ENCODE measurements at regions not wholly inside any gene's neighbourhood (a gene's known extent, or its start where the extent isn't known, plus 50 kb on each side); places are given as distances from the start of the nearest gene placed in this dataset.

DNA sequence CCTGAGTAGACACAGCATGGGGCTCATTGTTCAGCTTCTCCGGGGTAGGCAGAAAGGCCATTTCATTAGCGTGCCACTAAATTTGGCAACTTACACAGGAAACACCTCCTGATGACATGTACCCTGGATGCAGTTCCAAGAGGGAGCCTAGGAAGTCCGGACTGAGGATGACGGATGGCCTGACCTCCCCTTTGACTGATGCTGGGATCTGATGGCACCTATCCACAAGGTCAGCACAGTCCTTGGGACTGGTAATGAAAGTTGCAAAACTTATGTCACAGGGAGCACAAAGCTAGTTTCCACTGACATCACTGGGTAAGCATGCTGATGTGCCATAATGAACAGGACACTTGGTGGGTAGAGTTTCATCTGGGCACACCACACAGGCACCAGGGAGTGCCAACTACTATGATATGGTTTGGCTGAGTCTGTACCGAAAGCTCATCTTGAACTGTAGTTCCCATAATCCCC is 126.7 kb upstream of the ARL4C start:
- no peaks in the 10 kb centered on the region for H3K9me3 ChIP-seq (ENCODE audit: low read length)
- H3K4me1 ChIP-seq (ENCODE audit: insufficient read depth, low read length): peaks cover 13% of the 10 kb centered on the region
- no peak overlapping the region for H3K4me3 ChIP-seq (ENCODE audit: low read length)
- H3K36me3 ChIP-seq (ENCODE audit: insufficient read depth, low read length): no peaks in the 10 kb centered on the region
- H3K27me3 ChIP-seq (ENCODE audit: insufficient read depth, low read length): no peaks in the 10 kb centered on the region
- H2AFZ ChIP-seq (ENCODE audit: low read depth, low read length): no peak overlapping the region

DNA sequence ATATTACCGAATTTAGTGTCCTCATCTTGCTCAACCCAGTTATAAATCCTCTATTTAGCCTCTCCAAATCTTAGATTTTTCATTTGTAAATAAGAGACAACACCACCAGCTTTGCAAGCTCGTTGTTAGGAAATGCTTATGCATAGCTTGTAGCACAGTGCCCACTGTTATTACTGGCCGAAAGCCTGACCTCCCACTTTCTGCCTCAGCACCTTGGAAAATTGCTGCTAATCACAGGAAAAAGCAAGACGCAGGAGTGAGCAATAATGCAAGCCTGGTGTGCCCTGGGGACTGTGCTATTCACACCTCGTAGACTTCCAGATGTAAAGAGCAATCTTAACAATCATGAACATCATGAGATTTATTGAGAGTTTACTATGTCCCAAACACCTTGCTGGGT is 124.2 kb upstream of the ARL4C start:
- H3K27me3 ChIP-seq (ENCODE audit: insufficient read depth, low read length): no peaks in the 10 kb centered on the region
- H3K36me3 ChIP-seq (ENCODE audit: insufficient read depth, low read length): no peaks in the 10 kb centered on the region
- peaks cover 1% of the 10 kb centered on the region for H3K9me3 ChIP-seq (ENCODE audit: low read length)
- H3K4me3 ChIP-seq (ENCODE audit: low read length): no peak overlapping the region
- H2AFZ ChIP-seq (ENCODE audit: low read depth, low read length): no peak overlapping the region
- peaks cover 13% of the 10 kb centered on the region for H3K4me1 ChIP-seq (ENCODE audit: insufficient read depth, low read length)

DNA sequence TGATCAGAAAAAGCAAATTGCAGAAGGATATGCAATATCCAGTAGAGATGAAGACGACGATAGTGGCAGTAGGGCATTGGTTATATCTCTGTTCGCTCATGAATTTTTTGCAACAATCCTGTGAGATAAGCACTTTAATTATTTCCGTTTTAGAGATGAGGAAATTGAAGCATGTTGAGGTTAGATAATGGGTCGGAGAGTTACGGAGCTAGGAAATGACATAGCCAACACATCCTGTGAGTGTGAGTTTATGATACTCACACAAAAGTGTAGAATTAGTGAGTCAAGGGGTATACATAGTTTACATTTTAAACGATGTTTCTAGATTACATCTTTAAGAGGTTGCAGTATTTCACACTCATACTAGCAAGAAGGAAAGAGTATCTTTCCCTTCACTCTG is 123.1 kb upstream of the ARL4C start:
- H3K27me3 ChIP-seq (ENCODE audit: insufficient read depth, low read length): no peaks in the 10 kb centered on the region
- peaks cover 4% of the 10 kb centered on the region for H3K9me3 ChIP-seq (ENCODE audit: low read length)
- no peaks in the 10 kb centered on the region for H3K36me3 ChIP-seq (ENCODE audit: insufficient read depth, low read length)
- H2AFZ ChIP-seq (ENCODE audit: low read depth, low read length): no peak overlapping the region
- no peak overlapping the region for H3K4me3 ChIP-seq (ENCODE audit: low read length)
- H3K4me1 ChIP-seq (ENCODE audit: insufficient read depth, low read length): peaks cover 13% of the 10 kb centered on the region

DNA sequence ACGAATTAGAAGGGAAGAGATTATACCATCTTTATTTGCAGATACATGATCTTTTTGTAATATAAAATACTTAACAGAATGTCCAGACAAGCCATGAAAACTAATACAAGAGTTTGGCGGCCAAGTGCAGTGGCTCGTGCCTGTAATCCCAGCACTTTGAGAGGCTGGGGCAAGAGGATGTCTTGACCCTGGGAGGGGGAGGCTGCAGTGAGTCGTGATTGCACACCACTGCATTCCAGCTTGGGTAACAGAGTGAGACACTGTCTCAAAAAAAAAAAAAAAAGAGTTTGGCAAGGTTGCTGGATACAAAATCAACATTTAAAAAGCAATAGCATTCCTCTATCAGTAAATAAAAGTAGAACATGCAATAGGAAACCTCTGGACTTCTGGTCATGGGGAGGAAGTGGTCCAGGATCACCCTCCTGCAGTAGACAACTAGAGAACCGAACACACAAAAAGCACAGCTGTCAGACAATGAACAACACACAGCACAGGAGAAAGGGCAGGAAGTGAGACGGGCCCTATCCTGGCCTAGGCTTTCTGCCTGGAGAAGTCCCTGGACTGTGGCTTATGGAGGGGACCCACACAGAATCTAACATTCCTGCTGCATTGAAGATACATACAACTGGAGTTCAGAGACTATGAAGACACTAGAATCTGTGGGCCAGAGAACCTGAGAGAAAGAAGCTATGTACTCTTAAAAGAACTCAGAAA is 118.9 kb upstream of the ARL4C start:
- no peak overlapping the region for H2AFZ ChIP-seq (ENCODE audit: low read depth, low read length)
- H3K4me3 ChIP-seq (ENCODE audit: low read length): no peak overlapping the region
- H3K4me1 ChIP-seq (ENCODE audit: insufficient read depth, low read length): no peaks in the 10 kb centered on the region
- H3K36me3 ChIP-seq (ENCODE audit: insufficient read depth, low read length): no peaks in the 10 kb centered on the region
- H3K27me3 ChIP-seq (ENCODE audit: insufficient read depth, low read length): no peaks in the 10 kb centered on the region
- peaks cover 4% of the 10 kb centered on the region for H3K9me3 ChIP-seq (ENCODE audit: low read length)

DNA sequence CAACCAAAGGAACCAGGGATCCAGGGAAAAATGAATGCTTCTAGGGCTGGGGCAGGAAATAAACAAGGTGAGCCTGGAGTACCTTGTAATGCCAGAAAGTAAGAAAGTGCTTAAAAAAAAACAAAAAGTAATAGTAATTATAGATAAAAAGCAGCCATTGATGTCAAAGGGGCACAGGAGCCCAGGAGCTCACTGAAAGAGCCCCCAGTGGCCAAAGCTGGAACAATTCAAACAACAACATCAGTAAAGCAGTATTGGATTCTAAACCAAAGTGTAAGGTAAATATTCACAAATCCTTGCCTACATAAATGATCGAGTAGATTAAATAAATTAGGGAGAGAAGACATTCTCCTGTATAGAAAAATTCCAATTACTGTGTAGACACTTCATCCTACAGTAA is 114.3 kb upstream of the ARL4C start:
- no peaks in the 10 kb centered on the region for H3K27me3 ChIP-seq (ENCODE audit: insufficient read depth, low read length)
- no peak overlapping the region for H3K4me3 ChIP-seq (ENCODE audit: low read length)
- peaks cover 2% of the 10 kb centered on the region for H3K9me3 ChIP-seq (ENCODE audit: low read length)
- H3K4me1 ChIP-seq (ENCODE audit: insufficient read depth, low read length): no peaks in the 10 kb centered on the region
- H2AFZ ChIP-seq (ENCODE audit: low read depth, low read length): no peak overlapping the region
- no peaks in the 10 kb centered on the region for H3K36me3 ChIP-seq (ENCODE audit: insufficient read depth, low read length)

DNA sequence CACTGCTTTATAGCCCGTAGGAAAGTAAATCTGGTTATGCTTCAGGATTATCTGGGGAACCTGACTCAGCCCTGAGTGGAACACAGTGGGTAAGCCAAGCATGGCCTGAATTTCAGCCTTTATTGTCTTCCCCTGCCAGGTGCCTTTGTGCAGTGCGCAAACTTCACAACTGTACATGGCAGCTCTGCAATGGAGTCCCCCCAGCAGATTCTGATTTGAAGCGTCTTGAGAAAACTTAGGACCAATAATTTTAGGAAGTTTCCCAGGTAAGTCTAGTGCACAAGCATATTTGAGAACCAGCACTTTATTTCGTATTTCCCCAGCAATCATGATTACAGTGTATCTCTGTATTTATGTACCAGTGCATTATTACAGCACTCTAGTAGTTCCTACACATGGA is 112.1 kb upstream of the ARL4C start:
- no peaks in the 10 kb centered on the region for H3K27me3 ChIP-seq (ENCODE audit: insufficient read depth, low read length)
- H2AFZ ChIP-seq (ENCODE audit: low read depth, low read length): no peak overlapping the region
- no peaks in the 10 kb centered on the region for H3K36me3 ChIP-seq (ENCODE audit: insufficient read depth, low read length)

DNA sequence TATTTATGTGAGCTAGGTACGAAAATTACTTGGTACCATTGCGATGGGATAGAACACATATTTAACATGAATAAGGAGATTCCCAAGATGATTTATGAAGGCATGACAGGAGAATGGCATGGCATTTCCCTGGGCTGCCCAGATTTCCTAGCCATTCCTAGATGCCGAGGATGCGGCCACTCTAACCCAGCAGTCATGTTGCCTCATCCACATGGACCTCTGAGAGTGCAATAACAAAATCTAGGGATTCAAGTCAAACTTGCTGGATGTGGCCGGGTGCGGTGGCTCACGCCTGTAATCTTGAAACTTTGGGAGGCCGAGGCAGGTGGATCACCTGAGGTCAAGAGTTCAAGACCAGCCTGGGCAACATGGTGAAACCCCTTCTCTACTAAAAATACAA is 110.8 kb upstream of the ARL4C start:
- Histone ChIP-seq H3K4me1 (ENCODE audit: insufficient read depth, low read length) (no peaks in the 10 kb centered on the region), H3K9me3 (ENCODE audit: low read length) (no peaks in the 10 kb centered on the region), H3K4me3 (ENCODE audit: low read length) (no peak overlapping the region), H3K27me3 (ENCODE audit: insufficient read depth, low read length) (no peaks in the 10 kb centered on the region), H3K36me3 (ENCODE audit: insufficient read depth, low read length) (no peaks in the 10 kb centered on the region), H2AFZ (ENCODE audit: low read depth, low read length) (no peak overlapping the region)

More for the DNA sequence above, 112.1 kb upstream of the ARL4C start:
- Histone ChIP-seq H3K9me3 (ENCODE audit: low read length) (no peaks in the 10 kb centered on the region), H3K4me1 (ENCODE audit: insufficient read depth, low read length) (no peaks in the 10 kb centered on the region), H3K4me3 (ENCODE audit: low read length) (no peak overlapping the region)

DNA sequence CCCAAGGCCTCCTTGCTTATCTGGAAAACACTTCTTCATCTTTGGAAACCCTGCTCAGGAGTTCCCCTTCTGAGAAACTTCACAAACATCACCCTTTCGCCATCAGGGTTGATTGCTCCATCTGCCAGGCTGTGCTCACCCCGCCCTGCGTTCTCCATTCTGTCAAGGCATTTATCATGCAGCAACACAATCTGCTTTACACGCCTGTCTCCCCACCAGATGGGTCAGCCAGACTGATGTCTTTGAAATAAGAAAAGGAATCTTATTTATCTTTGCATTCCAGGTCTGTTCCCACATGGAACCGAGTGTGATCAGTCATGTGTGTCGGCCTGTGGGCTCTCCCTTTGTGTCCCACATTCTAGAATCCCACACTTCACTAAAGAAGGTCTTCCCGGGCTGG is 110.0 kb upstream of the ARL4C start:
- Histone ChIP-seq H3K4me3 (ENCODE audit: low read length) (no peak overlapping the region), H3K36me3 (ENCODE audit: insufficient read depth, low read length) (no peaks in the 10 kb centered on the region), H2AFZ (ENCODE audit: low read depth, low read length) (no peak overlapping the region), H3K27me3 (ENCODE audit: insufficient read depth, low read length) (no peaks in the 10 kb centered on the region), H3K4me1 (ENCODE audit: insufficient read depth, low read length) (no peaks in the 10 kb centered on the region), H3K9me3 (ENCODE audit: low read length) (no peaks in the 10 kb centered on the region)

DNA sequence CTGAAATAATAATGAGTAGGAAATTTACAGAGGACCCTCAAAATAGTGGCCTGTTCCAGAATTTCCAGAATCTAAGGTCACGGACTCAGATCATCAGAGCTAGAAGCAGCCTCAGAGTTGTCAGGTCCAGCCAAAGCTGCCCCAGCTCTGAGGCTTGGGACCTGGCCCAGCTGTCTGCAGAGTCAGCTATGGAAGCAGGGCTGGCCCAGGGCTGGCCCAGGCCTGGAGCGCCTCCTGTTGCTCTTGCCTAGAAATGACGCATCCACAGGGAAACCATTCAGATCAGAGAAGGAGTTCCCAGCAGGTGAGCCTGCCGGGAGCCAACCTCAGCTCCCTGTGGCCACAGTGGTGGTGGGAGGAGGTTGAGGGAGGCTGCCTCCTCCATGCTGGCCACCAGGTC is 106.7 kb upstream of the ARL4C start:
- Histone ChIP-seq H2AFZ (ENCODE audit: low read depth, low read length) (no peak overlapping the region), H3K4me1 (ENCODE audit: insufficient read depth, low read length) (no peaks in the 10 kb centered on the region), H3K4me3 (ENCODE audit: low read length) (no peak overlapping the region), H3K36me3 (ENCODE audit: insufficient read depth, low read length) (no peaks in the 10 kb centered on the region), H3K27me3 (ENCODE audit: insufficient read depth, low read length) (no peaks in the 10 kb centered on the region), H3K9me3 (ENCODE audit: low read length) (no peaks in the 10 kb centered on the region)

DNA sequence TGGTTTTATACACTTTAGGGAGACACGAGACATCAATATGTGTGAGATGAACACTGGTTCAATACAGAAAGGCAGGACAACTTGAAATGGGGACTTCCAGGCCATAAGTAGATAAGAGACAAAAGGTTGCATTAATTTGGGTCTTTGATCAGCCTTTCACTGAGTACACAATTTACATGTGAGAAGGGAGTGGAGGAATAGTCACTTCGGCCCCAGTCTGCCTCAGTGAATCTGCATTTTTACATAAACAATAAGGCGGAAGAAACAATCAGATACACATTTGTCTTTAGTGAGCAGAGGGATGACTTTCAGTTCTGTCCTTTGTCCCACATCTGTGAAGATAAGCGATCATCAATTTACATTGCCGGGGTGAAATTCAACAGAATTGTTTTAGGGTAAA is 104.3 kb upstream of the ARL4C start:
- Histone ChIP-seq H3K9me3 (ENCODE audit: low read length) (no peaks in the 10 kb centered on the region), H2AFZ (ENCODE audit: low read depth, low read length) (no peak overlapping the region), H3K4me3 (ENCODE audit: low read length) (no peak overlapping the region), H3K27me3 (ENCODE audit: insufficient read depth, low read length) (no peaks in the 10 kb centered on the region), H3K4me1 (ENCODE audit: insufficient read depth, low read length) (peaks cover 17% of the 10 kb centered on the region), H3K36me3 (ENCODE audit: insufficient read depth, low read length) (no peaks in the 10 kb centered on the region)

DNA sequence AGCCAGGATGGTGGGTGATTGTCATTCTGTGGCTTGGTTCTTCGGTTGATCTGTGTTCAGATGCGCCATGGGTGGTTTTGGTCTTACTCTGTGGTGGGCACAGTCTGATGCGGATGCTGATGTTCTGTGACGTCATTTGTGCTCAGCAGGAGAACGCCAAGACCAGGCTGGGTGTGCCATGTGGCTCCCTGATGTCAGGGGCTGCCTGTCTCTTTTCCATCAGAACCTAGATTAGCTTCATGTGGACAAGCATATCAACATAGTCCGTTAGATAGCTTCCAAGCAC is 100.6 kb upstream of the ARL4C start:
- Histone ChIP-seq H3K36me3 (ENCODE audit: insufficient read depth, low read length) (no peaks in the 10 kb centered on the region), H3K9me3 (ENCODE audit: low read length) (peaks cover 1% of the 10 kb centered on the region), H2AFZ (ENCODE audit: low read depth, low read length) (no peak overlapping the region), H3K4me1 (ENCODE audit: insufficient read depth, low read length) (peaks cover 26% of the 10 kb centered on the region), H3K4me3 (ENCODE audit: low read length) (no peak overlapping the region), H3K27me3 (ENCODE audit: insufficient read depth, low read length) (no peaks in the 10 kb centered on the region)

DNA sequence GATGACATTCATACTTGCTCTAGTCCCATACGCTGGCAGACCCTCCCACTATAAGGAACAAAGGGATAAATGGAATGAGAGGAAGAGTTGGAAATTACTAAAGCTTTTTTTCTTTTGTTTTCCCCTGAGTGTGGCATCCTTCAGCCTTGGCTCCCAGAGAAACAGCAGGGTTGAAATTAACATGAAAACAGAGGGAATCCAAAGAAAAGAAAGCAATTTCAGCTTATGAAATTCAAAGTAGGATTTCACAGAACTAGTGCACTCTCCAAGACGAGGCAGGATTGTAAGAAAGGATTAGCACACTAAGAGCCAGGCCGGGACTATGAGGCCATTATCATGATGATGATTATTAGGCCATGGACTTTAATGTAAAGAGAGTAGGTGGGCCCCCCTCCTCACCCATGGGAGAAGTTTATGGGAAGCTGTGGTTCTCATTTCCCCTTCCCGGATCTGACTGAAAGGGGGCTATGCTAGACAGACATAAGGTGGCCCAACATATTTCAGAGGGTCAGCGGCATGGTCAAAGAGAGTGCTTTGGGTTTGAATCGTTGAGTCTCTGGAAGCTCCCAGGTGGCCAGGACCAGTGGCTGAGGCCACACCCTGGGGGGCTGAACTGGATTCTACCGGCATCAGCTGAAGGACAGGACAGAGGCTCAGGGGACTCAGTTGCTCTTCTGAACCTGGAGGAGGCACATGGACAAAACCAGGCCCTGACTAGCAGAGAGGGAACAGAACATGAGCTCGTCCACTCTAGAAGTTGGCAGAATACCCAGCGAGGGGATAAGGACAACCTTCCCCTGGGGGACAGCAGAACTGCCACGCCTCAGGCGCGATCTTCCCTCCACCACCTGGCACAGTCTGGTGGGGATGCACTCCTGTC is 100.1 kb upstream of the ARL4C start:
- Histone ChIP-seq H3K9me3 (ENCODE audit: low read length) (peaks cover 4% of the 10 kb centered on the region), H2AFZ (ENCODE audit: low read depth, low read length) (no peak overlapping the region), H3K27me3 (ENCODE audit: insufficient read depth, low read length) (no peaks in the 10 kb centered on the region), H3K4me3 (ENCODE audit: low read length) (no peak overlapping the region), H3K4me1 (ENCODE audit: insufficient read depth, low read length) (peaks cover 26% of the 10 kb centered on the region), H3K36me3 (ENCODE audit: insufficient read depth, low read length) (no peaks in the 10 kb centered on the region)

DNA sequence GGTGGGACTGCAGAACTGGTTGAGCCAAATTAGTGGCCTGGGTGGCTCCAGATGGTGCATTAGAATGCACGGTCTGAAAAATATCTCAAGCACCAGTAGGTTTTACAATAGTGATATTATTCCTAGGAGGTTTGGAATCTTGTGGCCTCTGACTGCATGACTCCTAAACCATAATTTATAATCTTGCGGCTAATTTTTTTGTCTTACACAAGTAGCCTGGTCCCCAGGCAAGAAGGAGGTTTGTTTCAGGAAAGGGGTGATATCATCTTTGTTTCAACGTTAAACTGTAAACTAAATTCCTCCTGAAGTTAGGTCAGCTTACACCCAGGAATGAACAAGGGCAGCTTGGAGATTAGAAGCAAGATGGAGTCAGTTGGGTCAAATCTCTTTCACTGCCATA is 98.9 kb upstream of the ARL4C start:
- Histone ChIP-seq H3K4me1 (ENCODE audit: insufficient read depth, low read length) (peaks cover 26% of the 10 kb centered on the region), H3K36me3 (ENCODE audit: insufficient read depth, low read length) (no peaks in the 10 kb centered on the region), H3K9me3 (ENCODE audit: low read length) (peaks cover 4% of the 10 kb centered on the region), H3K27me3 (ENCODE audit: insufficient read depth, low read length) (no peaks in the 10 kb centered on the region), H3K4me3 (ENCODE audit: low read length) (no peak overlapping the region), H2AFZ (ENCODE audit: low read depth, low read length) (no peak overlapping the region)

All from neuron (in vitro differentiated cells).